NCI-H748 (cell line): ENCODE measurements at regions not wholly inside any gene's neighbourhood (a gene's known extent, or its start where the extent isn't known, plus 50 kb on each side); places are given as distances from the start of the nearest gene placed in this dataset.

ENCODE experiments used
- DNase-seq: peaks from one replicate; lab custom pipeline; 2025; ENCODE audit not compliant: unreplicated experiment; lab: John Stamatoyannopoulos, UW

DNA sequence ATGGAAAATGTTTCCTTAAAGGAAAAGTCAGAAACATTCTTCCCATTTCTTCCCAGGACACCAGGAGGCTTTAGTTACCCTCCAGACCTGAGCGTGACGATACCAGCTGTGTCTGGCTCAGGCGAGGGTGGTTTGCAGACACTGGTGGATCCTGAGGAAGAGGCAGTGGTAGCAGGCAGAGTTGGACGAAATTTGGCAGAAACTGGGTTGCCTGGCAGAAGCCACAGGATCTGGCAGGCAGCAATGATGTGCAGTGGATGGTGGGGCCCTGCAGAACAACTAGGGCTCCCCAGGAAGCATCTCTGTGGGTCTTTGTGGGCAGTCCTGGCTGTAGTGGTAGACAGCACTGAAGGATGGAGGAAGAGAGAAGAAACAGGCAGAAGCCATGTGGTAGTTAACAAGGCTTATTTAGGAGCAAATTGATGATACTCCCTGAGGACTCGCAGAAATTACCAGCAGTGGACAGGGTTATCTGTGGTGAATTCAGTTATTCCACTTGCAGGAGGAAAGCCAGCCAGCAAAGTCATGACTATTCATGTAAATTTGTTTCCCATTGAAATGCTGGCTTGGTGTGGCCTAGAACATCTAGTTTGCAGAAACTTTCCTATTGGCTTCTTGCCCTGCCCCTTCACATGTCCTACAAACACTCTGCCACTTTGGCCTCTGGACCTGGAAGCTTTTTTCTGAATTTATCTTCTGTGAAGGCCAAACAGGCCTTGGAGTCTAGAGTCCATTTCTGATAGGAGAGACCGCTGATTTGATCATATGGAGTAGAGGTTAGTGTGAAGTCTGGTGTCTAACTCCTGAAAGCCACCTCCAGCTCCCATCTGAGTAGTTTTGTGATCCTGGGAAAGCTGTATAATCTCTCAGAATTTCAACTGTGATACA, 212.0 kb downstream of the DMRT2 start:
- DNase-seq: no peak

DNA sequence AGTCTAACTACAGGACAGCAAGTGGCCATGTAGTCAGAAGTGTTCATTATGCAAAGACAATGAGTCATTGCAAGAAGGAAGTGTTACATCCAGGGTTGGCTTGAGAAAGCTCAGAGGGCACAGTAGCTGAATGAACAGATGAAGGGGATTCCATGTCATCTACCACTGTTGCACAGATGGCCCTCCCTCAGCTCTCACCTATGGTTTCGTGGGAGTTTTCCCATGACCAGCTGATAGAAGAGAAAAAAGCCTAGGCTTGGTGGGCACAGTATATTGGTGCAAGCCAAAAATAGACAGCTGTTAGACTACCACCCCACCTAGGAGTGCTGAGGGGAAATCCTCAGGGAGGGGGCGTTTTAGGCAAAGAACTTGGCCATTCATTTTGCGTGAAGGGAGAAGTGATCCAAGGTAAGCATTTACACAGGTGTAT, 217.0 kb downstream of the DMRT2 start:
- DNase-seq: no peak

DNA sequence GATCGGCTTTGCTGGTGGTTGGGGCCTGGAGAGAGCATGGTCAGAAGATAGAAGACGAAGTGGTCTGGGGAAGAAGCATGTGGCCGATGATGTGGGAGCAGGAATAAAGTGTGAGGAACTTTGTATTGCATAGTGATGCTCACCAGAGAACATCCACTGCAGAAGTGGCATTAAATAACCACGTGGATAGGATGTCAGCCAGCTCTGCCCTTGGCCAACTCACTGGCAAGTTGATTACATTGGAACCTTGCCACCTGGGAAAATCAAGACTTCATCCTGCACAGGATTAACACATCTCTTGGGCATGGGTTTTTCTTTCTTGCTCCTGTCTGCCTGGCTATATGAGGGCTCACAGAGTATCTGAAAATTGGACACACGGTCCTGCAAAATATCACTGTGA, 217.4 kb downstream of the DMRT2 start:
- DNase-seq: no peak

DNA sequence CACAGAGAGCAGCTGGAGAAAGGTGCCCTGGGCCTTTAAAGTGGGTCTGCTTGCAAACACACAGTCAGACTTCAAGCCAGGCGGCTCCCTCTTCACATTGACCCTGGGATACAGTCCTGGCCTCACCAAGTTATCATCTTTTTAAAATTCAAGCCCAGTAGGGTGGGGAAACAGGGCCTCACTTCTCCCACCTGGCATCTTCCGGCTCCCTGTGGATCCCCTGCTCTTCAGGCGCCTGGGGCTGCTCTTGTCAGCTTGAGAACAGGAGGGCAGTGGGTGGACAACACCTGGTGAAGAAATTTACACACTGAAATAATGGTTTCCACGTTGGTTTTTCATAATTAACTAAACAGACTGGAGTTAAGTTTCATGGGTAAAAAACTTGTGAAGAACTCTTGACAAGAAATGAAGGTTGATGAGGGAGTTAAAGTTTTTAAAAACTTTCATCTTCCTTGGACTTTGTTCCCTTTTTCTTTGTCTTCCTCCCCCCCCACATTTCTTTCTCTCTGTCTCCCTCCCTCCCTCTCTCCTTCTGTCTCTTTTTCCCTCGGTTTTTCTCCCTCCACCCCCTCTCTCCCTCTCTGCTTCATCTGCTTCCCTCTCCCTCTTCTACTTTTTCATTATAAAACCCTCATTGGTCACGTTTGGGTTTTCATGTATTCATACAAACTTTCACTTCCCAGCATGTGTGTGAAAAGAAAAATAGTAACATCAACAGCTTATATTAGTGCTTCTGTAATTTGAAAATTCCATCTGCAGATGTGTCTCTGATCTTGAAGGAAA, 219.6 kb downstream of the DMRT2 start:
- no peak for DNase-seq

DNA sequence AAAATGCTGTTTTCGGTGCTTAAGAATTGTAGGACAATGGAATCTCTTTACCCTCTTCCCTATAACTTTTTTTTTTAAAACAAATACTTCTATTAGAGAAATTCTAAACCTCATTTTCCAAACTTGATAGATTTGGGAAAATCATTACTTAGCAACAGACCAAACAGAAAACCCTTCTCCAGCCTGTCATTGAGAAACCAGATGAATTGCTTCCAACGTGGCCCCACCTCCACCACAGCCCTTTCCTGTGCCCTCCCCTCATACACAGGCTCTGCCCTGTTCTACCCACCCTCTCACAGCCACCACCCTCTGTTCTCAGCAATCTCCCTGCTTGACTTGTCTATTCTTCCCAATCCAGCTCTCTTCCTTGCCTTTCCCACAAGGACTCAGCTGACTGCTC, 221.2 kb downstream of the DMRT2 start:
- no peak for DNase-seq

DNA sequence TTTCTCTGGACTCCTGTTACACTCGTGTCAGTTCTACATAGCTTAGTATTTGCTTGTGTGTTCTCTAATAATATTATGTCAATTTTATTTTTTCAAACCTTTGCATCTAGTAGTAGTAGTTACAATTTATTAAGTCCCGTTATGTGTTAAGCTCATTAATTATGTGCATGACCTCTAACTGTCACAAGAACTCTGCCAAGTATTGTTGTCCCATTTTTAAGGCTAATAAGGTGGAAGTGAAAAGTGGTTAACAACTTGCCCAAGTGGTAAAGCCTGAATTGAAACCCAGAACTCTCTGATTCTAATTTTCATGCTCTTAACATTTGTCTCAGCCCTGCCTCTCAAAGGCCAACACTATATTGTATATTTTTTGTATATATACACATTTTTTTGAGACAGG, 221.6 kb downstream of the DMRT2 start:
- DNase-seq: no peak

DNA sequence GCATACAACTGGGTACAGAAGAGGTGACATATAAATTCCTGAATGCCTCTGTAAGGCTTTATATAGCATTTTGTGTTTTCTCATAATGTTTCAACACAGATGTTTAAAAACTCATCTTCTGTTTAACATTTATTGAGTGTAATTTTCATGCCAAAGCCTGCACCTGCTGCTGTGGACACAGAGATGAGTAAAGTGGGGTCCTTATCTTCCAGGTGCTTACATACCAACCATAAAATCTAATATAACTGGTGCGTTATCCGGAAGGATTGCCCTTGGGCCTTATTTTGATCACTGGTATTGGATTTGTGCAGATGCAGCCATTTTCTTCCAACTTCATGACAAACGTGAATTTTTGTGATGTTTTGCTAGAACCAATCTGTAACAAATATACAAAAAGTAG, 222.3 kb downstream of the DMRT2 start:
- DNase-seq: peak; percentile 26

DNA sequence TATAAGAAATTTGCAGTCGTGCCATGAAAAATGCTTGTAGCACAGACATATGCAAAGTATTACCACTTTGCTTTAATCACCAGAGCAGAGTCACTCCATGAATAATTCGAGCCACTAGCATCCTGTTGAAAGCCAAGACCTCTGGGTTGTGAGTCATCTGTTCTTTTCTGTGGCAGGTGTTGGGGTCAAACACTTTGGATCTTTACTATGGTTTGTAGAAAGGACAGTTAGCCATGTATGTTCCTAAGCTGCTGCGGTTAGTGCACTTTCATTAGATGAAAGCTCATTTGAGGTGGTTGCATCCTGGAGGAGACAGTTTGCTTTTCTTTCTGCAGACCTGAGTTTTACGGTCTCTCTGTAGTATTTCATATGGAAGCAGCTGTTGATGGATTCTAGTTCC, 223.7 kb downstream of the DMRT2 start:
- DNase-seq: no peak

DNA sequence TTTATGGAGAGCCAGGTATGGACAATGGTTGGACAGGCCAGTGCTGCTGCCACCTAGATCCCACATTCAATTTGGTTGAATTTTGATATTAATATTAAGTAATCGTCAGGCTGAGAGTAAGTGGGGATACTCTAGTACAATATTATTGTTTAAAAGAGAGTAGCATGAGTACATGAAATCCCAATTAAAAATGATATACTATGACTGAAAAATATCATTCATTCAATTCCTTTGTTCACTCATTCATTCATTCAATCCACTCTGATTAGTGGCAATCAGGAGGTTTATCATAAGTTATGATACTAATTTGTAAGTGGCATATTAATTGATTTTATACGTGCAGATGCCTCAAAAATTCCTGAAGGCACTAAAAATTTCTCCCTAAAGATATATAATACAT, 224.2 kb downstream of the DMRT2 start:
- no peak for DNase-seq

DNA sequence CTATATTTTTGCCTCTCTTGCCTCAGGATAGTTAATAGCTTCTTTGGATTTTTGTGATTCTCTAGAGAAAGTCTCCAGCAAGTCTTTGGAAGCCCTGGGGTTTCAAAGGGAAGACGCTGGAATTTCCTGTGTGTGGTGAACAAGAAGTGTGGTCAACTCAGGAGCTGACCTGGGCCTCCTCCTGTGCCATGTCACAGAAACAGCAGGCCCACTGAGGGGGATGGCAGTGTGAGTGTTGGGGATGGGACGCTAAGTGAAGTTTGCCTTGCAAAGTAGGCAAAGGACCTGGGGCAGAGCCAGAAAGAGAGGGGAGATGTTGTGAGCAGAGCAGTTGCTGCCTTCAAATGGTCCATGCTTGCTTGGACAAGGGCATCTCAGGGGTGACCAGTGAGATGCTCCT, 226.3 kb downstream of the DMRT2 start:
- no peak for DNase-seq

DNA sequence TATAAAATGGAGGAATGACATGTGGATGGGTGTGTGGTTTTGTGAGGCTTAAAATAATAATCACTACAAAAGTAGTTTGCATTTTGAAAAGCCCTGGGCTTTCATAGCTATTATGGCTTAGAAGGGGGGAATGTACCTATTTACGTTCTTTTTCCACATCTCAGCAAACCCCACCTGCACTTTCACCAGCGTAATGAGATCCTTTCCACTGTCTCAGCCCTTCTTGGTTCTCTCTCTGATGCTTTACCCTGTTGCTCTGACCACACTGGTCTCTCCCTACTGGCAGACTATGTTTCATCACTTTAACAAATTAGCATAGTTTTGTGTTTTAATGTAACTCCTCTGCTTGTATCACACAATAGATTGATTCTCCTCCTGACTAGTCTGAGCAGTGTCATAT, 234.6 kb downstream of the DMRT2 start:
- no peak for DNase-seq

DNA sequence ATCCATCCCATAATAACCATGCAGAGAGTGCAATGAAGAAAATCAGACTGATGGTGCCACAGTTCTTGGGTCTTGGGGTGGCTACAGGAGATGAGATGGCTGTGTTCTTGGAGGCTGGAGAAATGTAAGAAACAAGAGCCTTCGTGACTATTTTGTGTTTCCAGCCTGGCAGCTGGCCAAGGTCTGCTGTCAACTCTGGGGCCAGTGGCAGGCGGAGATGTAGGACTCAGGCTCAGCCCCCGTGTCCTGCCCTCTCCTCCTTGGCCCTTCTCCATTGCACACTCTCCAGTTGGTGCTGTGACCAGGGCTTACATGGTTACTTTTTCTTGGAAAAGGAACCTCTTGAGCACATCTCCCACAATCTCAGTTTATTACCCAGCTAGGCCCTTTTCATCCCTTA, 235.4 kb downstream of the DMRT2 start:
- DNase-seq: peak; percentile 34

DNA sequence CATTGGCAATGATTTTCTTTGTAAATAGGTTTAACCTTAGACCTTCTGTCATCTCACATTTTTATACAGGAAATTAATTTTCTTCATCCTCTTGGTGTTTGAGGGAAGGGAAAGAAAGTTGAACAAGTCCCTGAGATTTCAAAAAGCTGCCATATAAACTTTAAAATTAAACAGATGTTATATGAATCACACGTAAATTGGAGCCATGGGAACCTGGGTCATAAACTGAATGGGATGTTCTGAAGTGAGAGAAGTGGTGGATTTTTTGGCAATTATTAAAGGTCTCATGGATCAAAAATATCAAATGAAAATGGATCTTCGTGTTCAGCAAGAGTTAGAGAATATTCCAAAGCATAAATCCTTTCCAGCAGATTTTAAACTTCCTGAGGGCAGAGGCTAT, 242.2 kb downstream of the DMRT2 start:
- DNase-seq: no peak

DNA sequence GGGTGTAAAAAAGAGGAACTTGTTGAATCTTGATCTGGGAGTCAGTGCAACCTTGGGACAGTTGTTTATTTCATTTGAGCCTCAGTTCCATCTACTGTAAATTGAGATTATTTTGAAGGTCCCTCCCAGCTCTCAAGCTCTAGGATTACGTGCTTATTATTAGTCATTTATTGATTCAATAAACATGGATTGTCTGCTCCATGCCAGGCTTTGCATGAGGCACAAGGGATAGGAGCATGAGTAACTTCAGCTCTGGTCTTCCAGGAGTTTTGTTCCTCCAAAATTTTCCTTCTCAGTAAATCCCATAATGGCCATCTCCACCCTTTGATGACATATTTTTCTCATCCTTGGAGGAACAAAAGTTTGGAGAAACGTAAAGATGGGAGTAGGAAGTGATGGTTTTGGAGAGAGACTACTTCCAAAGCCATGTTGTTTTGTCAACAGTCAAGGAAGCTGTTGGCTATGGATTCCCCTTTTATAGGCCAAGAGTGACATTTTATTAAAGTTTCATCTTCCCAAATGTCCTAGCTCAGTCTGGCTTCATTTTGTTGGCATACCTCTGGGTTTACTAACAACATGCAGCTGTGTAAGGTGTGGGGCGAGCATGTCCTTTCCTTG, 244.6 kb downstream of the DMRT2 start:
- no peak for DNase-seq

DNA sequence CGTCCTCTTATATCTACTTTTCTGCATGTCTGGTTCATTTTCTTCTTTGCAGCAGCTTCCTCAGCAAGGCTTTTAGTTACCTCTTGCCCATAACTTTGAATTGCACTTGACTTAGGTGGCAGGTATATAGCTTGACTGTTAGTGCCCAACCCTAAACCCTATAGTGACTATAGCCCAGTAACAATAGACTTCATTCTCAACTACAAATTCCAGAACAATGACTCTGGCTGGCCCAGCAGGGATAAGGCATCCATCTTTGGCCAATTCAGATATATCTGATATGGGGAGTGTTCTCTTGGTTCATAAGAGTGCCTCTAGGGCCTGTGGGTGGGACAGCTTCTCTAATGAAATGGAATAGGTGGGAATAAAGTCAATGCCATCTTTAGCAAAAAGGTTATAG, 246.2 kb downstream of the DMRT2 start:
- DNase-seq: no peak

DNA sequence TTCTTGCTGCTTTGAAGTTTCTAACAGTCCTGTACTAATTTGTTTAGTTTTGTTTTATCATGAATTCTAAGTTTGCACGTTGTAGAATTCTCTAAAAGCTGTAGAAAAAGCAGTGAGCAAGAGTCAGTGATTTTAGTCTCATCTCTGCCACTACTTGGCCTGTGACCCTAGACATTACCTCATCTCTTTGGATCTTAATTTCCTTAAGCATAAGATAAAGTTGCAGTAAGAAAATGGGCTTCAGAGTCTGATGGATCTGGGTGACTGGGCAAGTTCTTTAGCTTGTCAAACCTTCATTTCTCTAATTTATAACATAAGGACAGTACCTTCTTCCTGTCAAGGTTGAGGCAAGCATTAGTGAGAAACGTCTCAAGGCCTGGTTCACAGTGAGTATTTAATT, 247.9 kb downstream of the DMRT2 start:
- no peak for DNase-seq

DNA sequence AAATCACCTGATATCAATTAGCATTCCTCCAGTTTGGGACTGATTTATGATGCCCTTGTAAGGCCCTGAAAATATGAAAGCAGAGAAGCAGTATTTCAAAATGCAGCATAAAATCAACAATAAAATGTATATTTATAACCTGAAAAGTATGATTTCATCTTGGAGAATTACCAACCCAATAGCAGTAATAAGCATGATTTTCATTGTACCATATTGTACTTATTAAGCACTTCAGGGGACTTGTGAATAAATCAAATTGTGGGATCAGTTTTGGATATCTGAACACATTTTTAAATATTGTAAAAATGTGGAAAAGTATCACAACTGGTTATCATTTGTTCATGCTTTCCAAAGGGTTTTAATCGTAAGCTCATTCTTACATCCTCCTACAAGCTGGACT, 250.8 kb downstream of the DMRT2 start:
- no peak for DNase-seq

DNA sequence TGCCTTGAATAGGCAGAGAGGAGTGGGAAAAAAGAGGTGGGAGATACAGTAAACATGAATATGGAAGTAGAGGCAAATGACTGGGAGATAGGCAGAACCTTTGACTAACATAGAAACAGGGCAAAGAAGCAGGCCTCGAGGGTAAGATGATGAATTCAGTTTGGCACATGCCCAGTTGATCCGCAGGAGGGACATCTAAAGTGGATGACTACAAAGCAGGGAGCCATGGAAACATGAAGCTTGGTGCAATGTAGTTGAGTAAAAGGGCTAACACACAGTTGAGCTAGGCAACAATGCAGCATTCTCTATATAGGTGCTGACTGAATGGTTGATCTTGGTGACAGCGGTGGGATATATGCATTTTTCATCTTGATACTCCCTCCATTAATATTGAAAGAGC, 253.8 kb downstream of the DMRT2 start:
- peak; percentile 27 for DNase-seq

DNA sequence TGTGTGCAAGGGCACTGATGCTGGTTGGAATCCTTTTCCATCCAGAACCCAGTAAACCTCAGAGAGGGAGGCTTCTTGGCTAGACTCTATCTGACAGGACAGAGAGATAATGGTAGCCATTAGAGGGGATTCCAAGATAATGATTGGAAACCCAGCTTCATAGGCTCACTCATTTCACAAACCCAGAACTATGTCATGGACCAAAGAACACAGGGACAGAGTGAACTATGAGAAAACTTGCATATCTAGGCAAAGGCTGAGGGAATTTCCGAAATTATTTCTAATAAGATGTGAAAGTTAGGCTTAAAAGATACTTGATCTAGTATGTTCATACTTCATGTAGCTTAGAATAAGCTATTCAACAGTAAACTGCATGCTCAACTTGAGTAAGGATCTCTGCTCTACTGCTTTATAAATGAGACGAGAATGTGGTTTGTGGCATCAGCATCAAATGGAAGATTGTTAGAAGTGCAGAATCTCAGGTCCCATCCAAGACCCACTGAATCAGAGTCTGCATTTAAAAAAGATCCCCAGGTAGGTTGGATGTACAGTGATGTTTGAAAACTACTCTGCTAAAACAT, 261.4 kb downstream of the DMRT2 start:
- no peak for DNase-seq

DNA sequence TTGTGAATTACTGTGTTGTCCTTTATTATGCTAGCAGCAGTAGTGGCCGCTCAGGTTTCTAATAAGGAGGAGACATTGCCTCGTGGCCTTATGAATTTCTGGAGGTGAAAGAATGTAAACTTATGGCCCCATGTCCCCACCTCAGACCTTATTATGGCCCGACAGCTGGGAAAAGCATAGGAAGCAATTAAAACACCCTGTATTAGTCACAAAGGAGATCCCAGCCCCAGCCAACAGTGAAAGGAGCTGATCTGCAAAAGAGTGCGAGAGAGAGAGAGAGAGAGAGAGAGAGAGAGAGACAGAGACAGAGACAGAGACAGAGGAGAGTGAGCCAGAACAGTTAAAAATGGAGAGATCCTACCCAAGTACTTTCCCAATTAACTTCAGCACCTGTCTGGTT, 269.3 kb downstream of the DMRT2 start:
- peak; percentile 31 for DNase-seq

DNA sequence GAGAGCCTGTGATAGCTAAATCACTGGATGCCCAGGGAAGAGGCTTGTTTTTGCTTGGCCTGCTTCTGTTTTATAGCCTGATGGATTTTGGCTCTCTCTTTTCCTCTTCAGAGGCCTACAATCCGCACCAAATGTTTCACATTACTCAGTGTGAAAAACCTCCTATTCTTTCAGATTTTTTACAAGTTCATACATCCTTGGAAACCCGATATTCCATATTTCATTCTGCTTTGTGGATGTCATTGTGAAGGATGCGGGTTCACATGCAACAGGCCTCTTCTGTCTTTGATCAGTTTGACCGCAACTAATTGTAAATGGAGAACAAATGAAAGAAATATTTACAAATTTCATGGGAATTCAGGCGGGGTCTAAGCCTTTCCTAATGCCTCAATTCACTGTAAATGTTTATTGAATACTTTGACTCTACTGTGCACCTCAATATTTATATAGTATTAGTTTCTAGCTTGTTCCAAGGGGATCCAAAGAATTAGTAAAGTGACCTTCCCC, 269.9 kb downstream of the DMRT2 start:
- no peak for DNase-seq
